IMR-90 (cell line): ENCODE measurements at regions not wholly inside any gene's neighbourhood (a gene's known extent, or its start where the extent isn't known, plus 50 kb on each side); places are given as distances from the start of the nearest gene placed in this dataset.

Experiments used
- ATAC-seq: fragments of 200-7000 bp; cut with Tn5 transposase; 2 replicates; pipeline ENCODE4 v1.9.1; 2020; ENCODE audit warnings: low read depth, mild to moderate bottlenecking, moderate library complexity
- BruUV-seq: library from RNA; stranded (reverse); fragments of 400-500 nt; replicated peaks from 2 replicates; lab custom pipeline; 2021; lab: Mats Ljungman, UMichigan
- CTCF ChIA-PET: fragments of 300-600 bp; formaldehyde crosslinking; extraction: SDS; loops from one replicate; lab custom pipeline; 2021; ENCODE audit warnings: antibody characterized with exemption; lab: Yijun Ruan, JAX
- POLR2A ChIA-PET: fragments of 300-600 bp; sonication (Branson Sonifier 250); formaldehyde crosslinking; loops from one replicate; lab custom pipeline; 2022; ENCODE audit warnings: antibody characterized with exemption; ENCODE audit not compliant: unreplicated experiment; lab: Charles Lee
- DNase-seq: peaks from one replicate; pipeline ENCODE4 v3.0.0; 2013
- H2AFZ ChIP-seq: replicated peaks from 2 replicates; pipeline ENCODE3; 2013; ENCODE audit warnings: low read length, mild to moderate bottlenecking; ENCODE audit not compliant: poor library complexity
- H2AK5ac ChIP-seq: 2 replicates; pipeline ENCODE4 v1.6.1; 2013; ENCODE audit warnings: low read depth, low read length, inconsistent platforms
- H2AK9ac ChIP-seq: replicated peaks from 2 replicates; pipeline ENCODE3; 2013; ENCODE audit warnings: mild to moderate bottlenecking, low read depth, low read length, moderate library complexity; ENCODE audit not compliant: poor library complexity
- H2BK120ac ChIP-seq: 2 replicates; pipeline ENCODE4 v1.6.1; 2013; ENCODE audit warnings: low read depth, low read length, inconsistent platforms
- H2BK15ac ChIP-seq: 3 replicates; pipeline ENCODE4 v1.6.1; 2013; ENCODE audit warnings: low read depth, low read length, inconsistent platforms
- H2BK20ac ChIP-seq: 2 replicates; pipeline ENCODE4 v1.6.1; 2013; ENCODE audit warnings: low read depth, mild to moderate bottlenecking, inconsistent platforms, low read length, moderate library complexity
- H2BK5ac ChIP-seq: 2 replicates; pipeline ENCODE4 v1.6.1; 2013; ENCODE audit warnings: mild to moderate bottlenecking, low read depth, low read length, inconsistent platforms; ENCODE audit not compliant: poor library complexity, severe bottlenecking
- H3K14ac ChIP-seq: replicated peaks from 2 replicates; pipeline ENCODE4 v1.6.1; 2013; ENCODE audit warnings: low read depth, low read length, inconsistent platforms
- H3K18ac ChIP-seq: 2 replicates; pipeline ENCODE4 v1.6.1; 2013; ENCODE audit warnings: low read depth, low read length, control low read depth
- H3K23ac ChIP-seq: 2 replicates; pipeline ENCODE4 v1.6.1; 2013; ENCODE audit warnings: low read depth, low read length, inconsistent platforms
- H3K27ac ChIP-seq: 2 replicates; pipeline ENCODE4 v1.5.1; 2013; ENCODE audit warnings: mild to moderate bottlenecking, control low read depth, low read length; ENCODE audit not compliant: insufficient read depth
- H3K27me3 ChIP-seq: 2 replicates; pipeline ENCODE4 v1.6.1; 2013; ENCODE audit warnings: low read length; ENCODE audit not compliant: control insufficient read depth, insufficient read depth
- H3K36me3 ChIP-seq: 2 replicates; pipeline ENCODE4 v1.6.1; 2013; ENCODE audit warnings: low read length, mixed read lengths; ENCODE audit not compliant: control insufficient read depth, insufficient read depth
- H3K4ac ChIP-seq: 2 replicates; pipeline ENCODE4 v1.6.1; 2013; ENCODE audit warnings: low read depth, low read length, inconsistent platforms
- H3K4me1 ChIP-seq: 2 replicates; pipeline ENCODE4 v1.6.1; 2013; ENCODE audit warnings: low read length, mixed read lengths; ENCODE audit not compliant: control insufficient read depth, insufficient read depth
- H3K4me2 ChIP-seq: 2 replicates; pipeline ENCODE4 v1.6.1; 2013; ENCODE audit warnings: low read depth, mild to moderate bottlenecking, control low read depth, low read length, moderate library complexity
- H3K4me3 ChIP-seq: 2 replicates; pipeline ENCODE4 v1.5.1; 2013; ENCODE audit warnings: low read depth, mild to moderate bottlenecking, control low read depth, low read length, moderate library complexity; ENCODE audit not compliant: insufficient read depth
- H3K56ac ChIP-seq: 2 replicates; pipeline ENCODE4 v1.6.1; 2013; ENCODE audit warnings: low read length, inconsistent platforms; ENCODE audit not compliant: insufficient read depth; ENCODE audit errors: extremely low read depth
- H3K79me1 ChIP-seq, 2 experiments: 2 replicates each; pipeline ENCODE4 v1.6.1; 2013; ENCODE audit warnings: low read length in 2 of 2, inconsistent platforms in 1 of 2, low read depth in 1 of 2
- H3K9ac ChIP-seq: 2 replicates; pipeline ENCODE4 v1.6.1; 2013; ENCODE audit warnings: low read depth, low read length, control low read depth
- H3K9me1 ChIP-seq: 2 replicates; pipeline ENCODE4 v1.6.1; 2013; ENCODE audit warnings: low read length, inconsistent platforms; ENCODE audit not compliant: insufficient read depth
- H3K9me3 ChIP-seq: 2 replicates; pipeline ENCODE4 v1.6.1; 2013; ENCODE audit warnings: low read length; ENCODE audit not compliant: control insufficient read depth, insufficient read depth
- H4K20me1 ChIP-seq: 2 replicates; pipeline ENCODE4 v1.6.1; 2013; ENCODE audit warnings: low read length, inconsistent platforms; ENCODE audit not compliant: insufficient read depth
- H4K5ac ChIP-seq: 2 replicates; pipeline ENCODE4 v1.6.1; 2013; ENCODE audit warnings: mild to moderate bottlenecking, low read depth, low read length, control low read depth
- H4K8ac ChIP-seq, 2 experiments: 2 replicates each; pipeline ENCODE4 v1.6.1; 2013; ENCODE audit warnings: low read depth in 2 of 2, low read length in 2 of 2, control low read depth in 1 of 2, inconsistent platforms in 1 of 2
- H4K91ac ChIP-seq: 2 replicates; pipeline ENCODE4 v1.6.1; 2013; ENCODE audit warnings: low read depth, low read length, inconsistent platforms; ENCODE audit not compliant: insufficient read depth
- CEBPB ChIP-seq: IDR thresholded peaks from 2 replicates; pipeline ENCODE4 v1.6.1; 2012; ENCODE audit warnings: low read depth, low read length, improper control_type of control experiment
- CHD1 ChIP-seq: IDR thresholded peaks from 2 replicates; pipeline ENCODE4 v1.6.1; 2012; ENCODE audit warnings: low read depth, low read length, improper control_type of control experiment
- CTCF ChIP-seq: conservative IDR thresholded peaks from 2 replicates; pipeline ENCODE4 v1.5.1; 2012; ENCODE audit warnings: mild to moderate bottlenecking, low read depth, low read length, improper control_type of control experiment
- ELK1 ChIP-seq: fragments of 150-350 bp; IDR thresholded peaks from 2 replicates; pipeline ENCODE4 v1.6.1; 2016; ENCODE audit warnings: low read depth, mild to moderate bottlenecking, low read length, moderate library complexity, borderline replicate concordance
- FOS ChIP-seq: fragments of 150-350 bp; IDR thresholded peaks from 2 replicates; pipeline ENCODE4 v1.6.1; 2016; ENCODE audit warnings: low read depth, low read length
- MAFK ChIP-seq: IDR thresholded peaks from 2 replicates; pipeline ENCODE4 v1.6.1; 2012; ENCODE audit warnings: low read depth, low read length, improper control_type of control experiment
- MAZ ChIP-seq: IDR thresholded peaks from 2 replicates; pipeline ENCODE4 v1.6.1; 2012; ENCODE audit warnings: low read depth, mild to moderate bottlenecking, low read length, improper control_type of control experiment, moderate library complexity, borderline replicate concordance
- MXI1 ChIP-seq: IDR thresholded peaks from 2 replicates; pipeline ENCODE4 v1.6.1; 2012; ENCODE audit warnings: low read depth, mild to moderate bottlenecking, low read length, moderate library complexity, borderline replicate concordance
- POLR2A ChIP-seq: IDR thresholded peaks from 2 replicates; pipeline ENCODE4 v1.6.1; 2012; ENCODE audit warnings: mild to moderate bottlenecking, low read depth, low read length
- RCOR1 ChIP-seq: IDR thresholded peaks from 2 replicates; pipeline ENCODE4 v1.6.1; 2012; ENCODE audit warnings: mild to moderate bottlenecking, low read length, improper control_type of control experiment; ENCODE audit not compliant: insufficient replicate concordance
- SMC3 ChIP-seq: fragments of 150-350 bp; IDR thresholded peaks from 2 replicates; pipeline ENCODE4 v1.6.1; 2016; ENCODE audit warnings: low read depth, mild to moderate bottlenecking, antibody characterized with exemption, low read length, moderate library complexity
- USF2 ChIP-seq: fragments of 150-350 bp; IDR thresholded peaks from 2 replicates; pipeline ENCODE4 v1.6.1; 2017; ENCODE audit warnings: mild to moderate bottlenecking, antibody characterized with exemption, low read length, low read depth
- WGBS, 2 experiments: methylation state at CpG; one replicate each; pipeline versions ENCODE4 v1.1.5 to v1.1.7; 2013; ENCODE audit warnings: missing lambda C conversion rate in 2 of 2; ENCODE audit not compliant: insufficient read length in 1 of 2; ENCODE audit errors: extremely low coverage in 2 of 2; 5-methylcytosine and 5-hydroxymethylcytosine counted together
- dilution Hi-C: fragments of 300-500 bp; cut with HindIII; formaldehyde crosslinking; loops from one replicate; pipeline ENCODE4 v1.14.3; 2018; ENCODE audit warnings: low sequenced_read_pairs; ENCODE audit not compliant: unreplicated experiment
- in situ Hi-C: fragments of 300-500 bp; cut with MboI; formaldehyde crosslinking; loops from 3 replicates; pipeline ENCODE4 v1.14.3; 2019; ENCODE audit warnings: low sequenced_read_pairs, inconsistent platforms, mixed read lengths
- intact Hi-C: fragments of 100-400 bp; cut with micrococcal nuclease; formaldehyde crosslinking; loops from 2 replicates; pipeline ENCODE4 v1.10.0; 2022

- Histone ChIP-seq H3K36me3 (no peaks in the 10 kb centered on the region), H3K27ac (no peak overlapping the region), H2BK20ac (no peak overlapping the region), H4K20me1 (no peaks in the 10 kb centered on the region), H2BK120ac (no peak overlapping the region), H2AFZ (no peak overlapping the region), H2AK5ac (no peak overlapping the region), H3K4me2 (no peak overlapping the region), H3K23ac (no peak overlapping the region), H3K56ac (no peak overlapping the region), H3K4ac (no peak overlapping the region), H3K9me1 (no peaks in the 10 kb centered on the region), H3K79me1 (no peaks in the 10 kb centered on the region), H3K9ac (no peak overlapping the region), H2BK5ac (no peak overlapping the region), H4K91ac (no peak overlapping the region), H3K14ac (no peak overlapping the region), H4K8ac (no peak overlapping the region), H2AK9ac (no peak overlapping the region), H2BK15ac (no peak overlapping the region), H4K5ac (no peak overlapping the region), H3K9me3 (peaks cover 2% of the 10 kb centered on the region; the same call in 1 of the 2 replicates), H3K4me1 (no peaks in the 10 kb centered on the region), H3K27me3 (no peaks in the 10 kb centered on the region), H3K18ac (no peak overlapping the region), H3K4me3 (no peak overlapping the region)
- no peak for TF ChIP-seq SMC3
- no peak for TF ChIP-seq USF2
- no peak for TF ChIP-seq CHD1
- TF ChIP-seq ELK1 = no peak
- no peak for TF ChIP-seq MXI1
- no peak for TF ChIP-seq RCOR1
- TF ChIP-seq CEBPB = no peak
- no peak for TF ChIP-seq MAZ
- TF ChIP-seq CTCF = no peak
- no peak for TF ChIP-seq MAFK
- TF ChIP-seq FOS = no peak
- TF ChIP-seq POLR2A = no peak
- ChIA-PET CTCF (no interaction called here), POLR2A (no interaction called here)
- intact Hi-C loops (no loop called here), dilution Hi-C loops (no loop called here), in situ Hi-C loops (no loop called here)
- 26% methylated on average over 3 of the region's 5 CpGs; no CpG with 5 or more reads in 1 of the 2 experiments for WGBS, 2 experiments
- ATAC-seq = no peak
- no peak for DNase-seq
- no TSS peak for BruUV-seq
Measured at GRCh38 chr1:70628973-70629372, 217.9 kb downstream of the CTH start.
